Epithelial cell of proximal tubule (primary cell): ENCODE measurements at regions not wholly inside any gene's neighbourhood (a gene's known extent, or its start where the extent isn't known, plus 50 kb on each side); places are given as distances from the start of the nearest gene placed in this dataset.

Experiments
- DNase-seq: peaks from one replicate; pipeline ENCODE4 v3.0.0-alpha.2; 2011; ENCODE audit warnings: low read depth
- H3K4me3 ChIP-seq: 2 replicates; pipeline ENCODE4 v1.5.1; 2011; ENCODE audit warnings: low read depth, mild to moderate bottlenecking, low read length
- TF ChIP-seq, protein P1 (sequence below): conservative IDR thresholded peaks from 2 replicates; pipeline ENCODE4 v1.5.1; 2012; ENCODE audit warnings: low read depth, mild to moderate bottlenecking, low read length

DNA sequence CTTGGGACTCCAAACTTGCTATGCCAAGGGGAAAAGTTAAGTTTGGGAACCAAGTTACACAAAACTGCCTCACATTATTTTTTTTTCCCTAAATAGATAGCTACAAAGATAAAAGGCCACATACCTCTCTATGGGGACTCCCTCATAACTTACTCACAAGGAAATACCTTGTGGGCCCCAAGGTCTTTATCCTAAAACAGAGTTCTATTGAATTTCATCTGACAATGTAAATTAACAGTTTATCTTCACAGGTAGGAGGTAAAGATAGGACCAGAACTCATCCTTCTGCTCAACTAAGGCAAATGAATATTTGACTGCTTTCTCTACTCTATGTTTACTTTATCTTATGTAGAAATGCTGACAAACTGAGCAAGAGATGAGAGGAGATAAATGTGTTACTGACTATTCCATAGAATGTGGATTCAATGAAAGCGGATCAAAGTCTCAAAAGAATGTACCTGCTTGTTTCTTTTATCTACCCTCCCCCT is 1278.0 kb downstream of the OTOL1 start:
- TF ChIP-seq, protein P1, sequence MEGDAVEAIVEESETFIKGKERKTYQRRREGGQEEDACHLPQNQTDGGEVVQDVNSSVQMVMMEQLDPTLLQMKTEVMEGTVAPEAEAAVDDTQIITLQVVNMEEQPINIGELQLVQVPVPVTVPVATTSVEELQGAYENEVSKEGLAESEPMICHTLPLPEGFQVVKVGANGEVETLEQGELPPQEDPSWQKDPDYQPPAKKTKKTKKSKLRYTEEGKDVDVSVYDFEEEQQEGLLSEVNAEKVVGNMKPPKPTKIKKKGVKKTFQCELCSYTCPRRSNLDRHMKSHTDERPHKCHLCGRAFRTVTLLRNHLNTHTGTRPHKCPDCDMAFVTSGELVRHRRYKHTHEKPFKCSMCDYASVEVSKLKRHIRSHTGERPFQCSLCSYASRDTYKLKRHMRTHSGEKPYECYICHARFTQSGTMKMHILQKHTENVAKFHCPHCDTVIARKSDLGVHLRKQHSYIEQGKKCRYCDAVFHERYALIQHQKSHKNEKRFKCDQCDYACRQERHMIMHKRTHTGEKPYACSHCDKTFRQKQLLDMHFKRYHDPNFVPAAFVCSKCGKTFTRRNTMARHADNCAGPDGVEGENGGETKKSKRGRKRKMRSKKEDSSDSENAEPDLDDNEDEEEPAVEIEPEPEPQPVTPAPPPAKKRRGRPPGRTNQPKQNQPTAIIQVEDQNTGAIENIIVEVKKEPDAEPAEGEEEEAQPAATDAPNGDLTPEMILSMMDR: no peak
- no peak overlapping the region for H3K4me3 ChIP-seq
- DNase-seq: no peak

DNA sequence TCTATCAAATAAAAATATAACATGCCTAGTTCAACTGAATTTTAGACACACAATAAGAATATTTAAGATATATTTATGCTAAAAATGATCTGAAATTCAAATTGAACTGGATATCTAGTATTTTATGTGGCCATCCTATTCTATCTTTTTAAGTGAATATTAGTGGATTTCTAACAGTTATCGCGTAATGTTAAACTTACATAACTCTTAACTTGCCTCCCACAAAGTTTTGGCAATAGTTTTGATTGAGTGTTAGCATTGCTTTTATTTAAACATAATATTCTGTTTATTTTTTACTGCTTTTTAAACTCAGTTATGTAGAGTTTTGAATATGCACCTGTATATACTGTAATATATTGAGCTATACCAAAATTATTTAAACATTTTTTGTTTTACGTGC is 1279.5 kb downstream of the OTOL1 start:
- H3K4me3 ChIP-seq: no peak overlapping the region
- DNase-seq: no peak
- TF ChIP-seq, protein P1: no peak

DNA sequence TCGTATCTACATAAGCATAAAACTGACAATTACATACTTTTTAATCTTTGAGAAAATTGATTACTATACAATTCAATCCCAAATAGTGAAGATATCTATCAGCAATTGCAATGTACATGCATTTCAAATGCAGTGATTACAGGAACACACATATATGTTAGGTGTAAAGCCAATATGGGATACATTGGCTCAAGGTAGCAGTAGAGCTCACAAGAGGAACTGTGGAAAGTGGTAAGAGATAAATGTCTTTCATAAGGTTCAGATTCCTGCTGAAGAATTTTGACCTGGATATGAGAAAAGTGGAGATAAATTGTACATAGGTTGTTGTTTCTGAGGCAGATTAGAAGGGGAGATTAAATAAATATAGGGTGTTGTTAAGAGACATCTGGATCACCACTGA is 1280.5 kb downstream of the OTOL1 start:
- H3K4me3 ChIP-seq: no peak overlapping the region
- TF ChIP-seq, protein P1: no peak
- DNase-seq: no peak

DNA sequence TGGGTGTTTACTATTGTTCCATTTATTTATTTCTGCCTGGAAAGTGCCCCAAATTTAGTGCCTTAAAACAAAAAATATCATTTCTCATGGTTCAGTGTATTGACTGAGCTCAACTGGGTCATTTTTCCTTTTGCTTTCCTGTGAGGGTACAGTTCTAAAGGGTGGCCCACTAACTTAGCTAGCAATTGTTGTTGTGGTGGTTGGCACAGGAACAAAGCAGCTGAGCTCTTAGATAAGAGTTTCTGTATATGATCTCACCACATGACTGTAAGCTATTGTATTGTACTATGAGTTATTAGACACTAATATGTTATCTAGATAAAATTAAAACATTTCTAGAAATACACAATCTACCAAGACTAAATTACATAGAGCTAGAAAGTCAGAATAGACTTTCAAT is 1283.7 kb downstream of the OTOL1 start:
- TF ChIP-seq, protein P1: no peak
- DNase-seq: no peak
- H3K4me3 ChIP-seq: no peak overlapping the region

DNA sequence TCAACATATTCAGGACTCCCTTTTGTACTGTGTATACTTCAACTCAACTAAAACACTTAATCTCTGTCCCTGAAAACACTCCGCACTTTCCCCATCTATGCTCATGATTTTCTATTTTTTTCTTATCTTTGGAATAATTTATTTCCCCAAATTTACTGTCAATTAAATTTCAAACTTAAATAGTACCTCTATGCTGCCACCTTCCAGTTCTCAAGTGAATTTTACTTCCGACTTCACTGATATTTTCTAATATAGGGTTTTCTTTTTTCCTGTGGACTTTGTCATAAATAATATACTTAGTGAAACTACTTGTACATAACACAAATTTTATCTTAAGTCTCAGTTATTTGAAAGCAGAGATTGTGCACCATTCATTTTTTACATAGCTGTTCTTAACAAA is 1303.3 kb downstream of the OTOL1 start:
- TF ChIP-seq, protein P1: no peak
- DNase-seq: no peak
- no peak overlapping the region for H3K4me3 ChIP-seq

DNA sequence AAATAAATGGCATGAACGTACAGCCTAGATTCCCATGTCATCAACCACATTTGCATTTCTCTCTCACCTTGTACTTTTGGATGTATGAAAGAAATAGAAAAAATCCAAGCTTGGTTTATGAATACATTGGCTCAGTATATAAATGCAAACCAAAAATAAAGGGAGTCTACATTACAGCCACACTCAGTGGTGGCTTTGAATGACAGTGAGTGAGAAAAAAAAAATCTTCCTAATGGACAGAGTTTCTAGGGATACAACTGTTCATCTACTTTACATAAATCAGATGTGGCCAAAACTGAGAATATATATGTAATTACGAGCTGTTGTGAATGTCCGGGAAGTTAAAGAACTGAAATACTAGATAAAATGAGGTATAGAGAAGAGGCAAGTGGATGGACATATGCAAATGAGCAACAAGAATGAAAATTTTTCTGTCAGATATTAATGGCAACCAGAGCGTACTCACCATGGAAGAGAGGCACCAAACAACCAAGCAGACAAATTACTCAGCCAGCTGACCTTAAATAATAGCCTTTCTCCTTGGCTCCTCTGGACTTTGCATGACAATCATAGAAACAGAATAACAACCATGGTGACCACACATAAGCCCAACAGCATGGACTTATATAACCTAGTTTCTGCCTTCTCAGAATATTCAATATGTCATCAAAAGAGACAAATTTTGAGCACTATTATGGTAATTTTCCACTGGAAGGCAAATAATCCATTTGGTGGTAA is 1305.8 kb downstream of the OTOL1 start:
- H3K4me3 ChIP-seq: no peak overlapping the region
- TF ChIP-seq, protein P1: no peak
- DNase-seq: no peak

DNA sequence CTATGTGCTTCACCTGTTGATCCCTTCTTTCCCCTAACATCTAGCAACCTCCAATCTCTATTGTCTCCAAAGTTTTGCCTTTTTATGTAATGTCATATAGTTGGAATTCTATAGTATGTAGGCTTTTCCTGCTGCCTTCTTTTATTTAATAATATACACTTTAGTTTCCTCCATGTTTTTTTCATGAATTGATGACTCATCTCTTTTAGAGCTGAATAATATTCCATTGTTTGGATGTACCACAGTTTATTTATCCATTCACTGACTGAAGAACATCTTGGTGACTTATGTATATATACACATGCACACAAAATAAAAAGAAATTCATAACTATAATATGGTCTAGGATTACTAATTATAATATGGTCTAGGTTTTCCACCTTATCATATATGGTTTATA is 1314.2 kb downstream of the OTOL1 start:
- no peak for DNase-seq
- H3K4me3 ChIP-seq: no peak overlapping the region
- TF ChIP-seq, protein P1: no peak
